H1 (cell line): ENCODE measurements at regions not wholly inside any gene's neighbourhood (a gene's known extent, or its start where the extent isn't known, plus 50 kb on each side); places are given as distances from the start of the nearest gene placed in this dataset.

Experiments used
- CTCF ChIA-PET: fragments of 300-600 bp; sonication (Branson Sonifier 250); formaldehyde crosslinking; loops from one replicate; lab custom pipeline; 2021; ENCODE audit not compliant: partially characterized antibody; lab: Charles Lee
- POLR2A ChIA-PET: fragments of 300-600 bp; sonication (Branson Sonifier 250); formaldehyde crosslinking; loops from one replicate; lab custom pipeline; 2021; ENCODE audit warnings: inconsistent platforms; ENCODE audit not compliant: partially characterized antibody; lab: Charles Lee
- DNase-seq, 2 experiments: peaks; one replicate each; pipeline versions ENCODE4 v3.0.0 to v3.0.0-alpha.2; 2010 to 2022; ENCODE audit warnings: low spot score in 2 of 2, low read depth in 1 of 2, mixed read lengths in 1 of 2
- FAIRE-seq: peaks from 2 replicates; lab custom pipeline; 2011; peaks lifted over from hg19 to GRCh38; lab: Jason Lieb, UNC
- H2AFZ ChIP-seq: 2 replicates; pipeline ENCODE4 v1.8.1; 2012; ENCODE audit warnings: low read length, inconsistent platforms
- H2AK5ac ChIP-seq: 2 replicates; pipeline ENCODE4 v1.6.1; 2013; ENCODE audit warnings: low read depth, low read length
- H2BK120ac ChIP-seq: replicated peaks from 2 replicates; pipeline ENCODE3; 2013; ENCODE audit warnings: low read depth, low read length, inconsistent platforms
- H2BK12ac ChIP-seq: 2 replicates; pipeline ENCODE4 v1.6.1; 2013; ENCODE audit warnings: low read depth, low read length
- H2BK15ac ChIP-seq: 2 replicates; pipeline ENCODE4 v1.6.1; 2013; ENCODE audit warnings: low read length
- H2BK20ac ChIP-seq: 2 replicates; pipeline ENCODE4 v1.6.1; 2013; ENCODE audit warnings: low read length
- H2BK5ac ChIP-seq: 2 replicates; pipeline ENCODE4 v1.6.1; 2013; ENCODE audit warnings: low read depth, low read length
- H3K14ac ChIP-seq: 2 replicates; pipeline ENCODE4 v1.6.1; 2013; ENCODE audit warnings: inconsistent platforms; ENCODE audit not compliant: insufficient read length
- H3K18ac ChIP-seq: 2 replicates; pipeline ENCODE4 v1.6.1; 2013; ENCODE audit warnings: low read length; ENCODE audit errors: extremely low read depth
- H3K23ac ChIP-seq: 2 replicates; pipeline ENCODE4 v1.6.1; 2013; ENCODE audit warnings: inconsistent platforms; ENCODE audit not compliant: insufficient read length
- H3K23me2 ChIP-seq: 2 replicates; pipeline ENCODE4 v1.6.1; 2013; ENCODE audit warnings: low read depth, low read length
- H3K27ac ChIP-seq: 2 replicates; pipeline ENCODE4 v1.6.1; 2011; ENCODE audit warnings: low read depth, low read length, inconsistent platforms
- H3K27me3 ChIP-seq, 4 experiments: replicated peaks in 1 of 4; 1 replicate in 1 of 4; 2 replicates in 3 of 4; pipeline versions ENCODE4 v1.6.1 to v1.8.1; 2011 to 2013; ENCODE audit warnings: low read length in 3 of 4, mild to moderate bottlenecking in 3 of 4, inconsistent platforms in 2 of 4, mixed read lengths in 2 of 4, moderate library complexity in 1 of 4; ENCODE audit not compliant: control insufficient read depth in 3 of 4, insufficient read depth in 3 of 4; ENCODE audit errors: extremely low read depth in 1 of 4
- H3K36me3 ChIP-seq, 4 experiments: 2 replicates each; pipeline versions ENCODE4 v1.6.1 to v1.8.1; 2011 to 2013; ENCODE audit warnings: mild to moderate bottlenecking in 4 of 4, low read length in 3 of 4, moderate library complexity in 2 of 4, control low read depth in 1 of 4, inconsistent platforms in 1 of 4; ENCODE audit not compliant: insufficient read depth in 4 of 4, control insufficient read depth in 2 of 4
- H3K4ac ChIP-seq: replicated peaks from 2 replicates; pipeline ENCODE3; 2013; ENCODE audit warnings: low read length, low read depth, mixed read lengths, inconsistent platforms; ENCODE audit not compliant: insufficient read length
- H3K4me1 ChIP-seq, 4 experiments: replicated peaks in 1 of 4; 1 replicate in 1 of 4; 2 replicates in 3 of 4; pipeline versions ENCODE4 v1.6.1 to v1.8.1; 2011 to 2013; ENCODE audit warnings: low read length in 3 of 4, inconsistent platforms in 2 of 4, mixed read lengths in 1 of 4; ENCODE audit not compliant: insufficient read depth in 4 of 4, control insufficient read depth in 3 of 4
- H3K4me2 ChIP-seq, 2 experiments: 2 replicates each; pipeline versions ENCODE4 v1.6.1 to v1.8.1; 2011 to 2013; ENCODE audit warnings: low read depth in 2 of 2, low read length in 2 of 2, control low read depth in 1 of 2, inconsistent platforms in 1 of 2, mild to moderate bottlenecking in 1 of 2; ENCODE audit not compliant: insufficient read depth in 1 of 2
- H3K4me3 ChIP-seq, 4 experiments: fragments of 200-600, 300-600 bp in 1 of 4; sonication (generic), shearing (Covaris generic), sonication (Bioruptor Twin) in 1 of 4; 2 replicates each; pipeline versions ENCODE4 v1.5.1 to v1.8.1; 2011 to 2016; ENCODE audit warnings: low read length in 4 of 4, low read depth in 3 of 4, control low read depth in 2 of 4, inconsistent platforms in 2 of 4, mild to moderate bottlenecking in 2 of 4, mixed read lengths in 1 of 4, moderate library complexity in 1 of 4; ENCODE audit not compliant: insufficient read depth in 2 of 4; ENCODE audit errors: extremely low read depth in 1 of 4
- H3K56ac ChIP-seq: replicated peaks from 2 replicates; pipeline ENCODE3; 2013; ENCODE audit warnings: low read depth, mild to moderate bottlenecking, mixed read lengths, low read length, inconsistent platforms; ENCODE audit not compliant: insufficient read length
- H3K79me1 ChIP-seq: 2 replicates; pipeline ENCODE4 v1.6.1; 2013; ENCODE audit warnings: low read depth, low read length, control low read depth
- H3K79me2 ChIP-seq, 2 experiments: 2 replicates each; pipeline versions ENCODE4 v1.6.1 to v1.8.1; 2012 to 2013; ENCODE audit warnings: low read length in 2 of 2, mild to moderate bottlenecking in 2 of 2, inconsistent platforms in 1 of 2; ENCODE audit not compliant: insufficient read depth in 2 of 2, control insufficient read depth in 1 of 2
- H3K9ac ChIP-seq, 4 experiments: replicated peaks in 1 of 4; 1 replicate in 1 of 4; 2 replicates in 3 of 4; pipeline versions ENCODE4 v1.6.1 to v1.8.1; 2011 to 2013; ENCODE audit warnings: low read depth in 3 of 4, low read length in 3 of 4, control low read depth in 2 of 4, mild to moderate bottlenecking in 2 of 4, moderate library complexity in 2 of 4, inconsistent platforms in 1 of 4; ENCODE audit errors: extremely low read depth in 1 of 4
- H3K9me3 ChIP-seq, 2 experiments: 2 replicates each; pipeline versions ENCODE4 v1.6.1 to v1.8.1; 2012 to 2013; ENCODE audit warnings: mild to moderate bottlenecking in 2 of 2, moderate library complexity in 2 of 2, control low read depth in 1 of 2, inconsistent platforms in 1 of 2, low read depth in 1 of 2, low read length in 1 of 2, mixed read lengths in 1 of 2; ENCODE audit not compliant: insufficient read depth in 2 of 2
- H4K20me1 ChIP-seq, 2 experiments: replicated peaks in 1 of 2; 2 replicates each; pipeline versions ENCODE3 to v1.8.1; 2011 to 2013; ENCODE audit warnings: inconsistent platforms in 2 of 2, low read length in 2 of 2, mild to moderate bottlenecking in 1 of 2; ENCODE audit not compliant: insufficient read depth in 2 of 2, control insufficient read depth in 1 of 2
- H4K5ac ChIP-seq: 2 replicates; pipeline ENCODE4 v1.6.1; 2013; ENCODE audit warnings: low read length, low read depth, mixed read lengths, inconsistent platforms; ENCODE audit not compliant: insufficient read length
- H4K8ac ChIP-seq: 2 replicates; pipeline ENCODE4 v1.8.0; 2013; ENCODE audit warnings: mild to moderate bottlenecking, moderate library complexity, low read length, inconsistent platforms; ENCODE audit not compliant: insufficient read depth; ENCODE audit errors: extremely low read depth
- H4K91ac ChIP-seq: replicated peaks from 2 replicates; pipeline ENCODE3; 2013; ENCODE audit warnings: low read length, mixed read lengths, inconsistent platforms; ENCODE audit not compliant: insufficient read length
- BACH1 ChIP-seq: IDR thresholded peaks from 2 replicates; pipeline ENCODE4 v1.6.1; 2012; ENCODE audit warnings: low read length, improper control_type of control experiment
- BRCA1 ChIP-seq: IDR thresholded peaks from 2 replicates; pipeline ENCODE4 v1.6.1; 2012; ENCODE audit warnings: low read depth, low read length, improper control_type of control experiment
- EP300 ChIP-seq, 2 experiments: IDR thresholded peaks; 1 replicate in 1 of 2; 2 replicates in 1 of 2; pipeline ENCODE4 v1.6.1; 2011 to 2012; ENCODE audit warnings: low read depth in 2 of 2, low read length in 2 of 2, mild to moderate bottlenecking in 2 of 2, borderline replicate concordance in 1 of 2, inconsistent platforms in 1 of 2, moderate library complexity in 1 of 2
- GABPA ChIP-seq: IDR thresholded peaks from 2 replicates; pipeline ENCODE4 v1.6.1; 2011; ENCODE audit warnings: mild to moderate bottlenecking, low read length, moderate library complexity, borderline replicate concordance; ENCODE audit not compliant: insufficient read depth
- JUN ChIP-seq: IDR thresholded peaks from 2 replicates; pipeline ENCODE4 v1.6.1; 2011; ENCODE audit warnings: low read depth, mild to moderate bottlenecking, improper control_type of control experiment, low read length
- KDM5A ChIP-seq: fragments of 200-600 bp; IDR thresholded peaks from 2 replicates; pipeline ENCODE4 v1.7.1; 2012; ENCODE audit warnings: mild to moderate bottlenecking, low read length, inconsistent platforms, mixed read lengths
- MAFK ChIP-seq: IDR thresholded peaks from 2 replicates; pipeline ENCODE4 v1.6.1; 2012; ENCODE audit warnings: low read depth, mild to moderate bottlenecking, improper control_type of control experiment, low read length
- RAD21 ChIP-seq, 2 experiments: IDR thresholded peaks in 1 of 2; conservative IDR thresholded peaks in 1 of 2; 2 replicates each; pipeline ENCODE4 v1.6.1; 2011; ENCODE audit warnings: low read depth in 2 of 2, low read length in 2 of 2, improper control_type of control experiment in 1 of 2, inconsistent platforms in 1 of 2, mild to moderate bottlenecking in 1 of 2, moderate library complexity in 1 of 2
- SUZ12 ChIP-seq: fragments of 200-600 bp; sonication (generic); IDR thresholded peaks from 2 replicates; pipeline ENCODE4 v1.6.1; 2012; ENCODE audit warnings: mild to moderate bottlenecking, inconsistent platforms, low read length, moderate library complexity, mixed read lengths
- WGBS, 2 experiments: shearing (Covaris generic) in 1 of 2; methylation state at CpG; one replicate each; pipeline versions ENCODE4 v1.1.6 to v1.1.7; 2013 to 2015; ENCODE audit warnings: low lambda C conversion rate in 2 of 2, mixed read lengths in 2 of 2, inconsistent platforms in 1 of 2, low coverage in 1 of 2, missing lambda C conversion rate in 1 of 2; ENCODE audit not compliant: insufficient replicate concordance in 2 of 2, insufficient coverage in 1 of 2, insufficient read length in 1 of 2; ENCODE audit errors: extremely low coverage in 1 of 2, missing lambda C conversion rate in 1 of 2; 5-methylcytosine and 5-hydroxymethylcytosine counted together
- TF ChIP-seq, protein P1 (sequence below): IDR thresholded peaks from 2 replicates; pipeline ENCODE4 v1.6.1; 2012; ENCODE audit warnings: low read length, inconsistent platforms

DNA sequence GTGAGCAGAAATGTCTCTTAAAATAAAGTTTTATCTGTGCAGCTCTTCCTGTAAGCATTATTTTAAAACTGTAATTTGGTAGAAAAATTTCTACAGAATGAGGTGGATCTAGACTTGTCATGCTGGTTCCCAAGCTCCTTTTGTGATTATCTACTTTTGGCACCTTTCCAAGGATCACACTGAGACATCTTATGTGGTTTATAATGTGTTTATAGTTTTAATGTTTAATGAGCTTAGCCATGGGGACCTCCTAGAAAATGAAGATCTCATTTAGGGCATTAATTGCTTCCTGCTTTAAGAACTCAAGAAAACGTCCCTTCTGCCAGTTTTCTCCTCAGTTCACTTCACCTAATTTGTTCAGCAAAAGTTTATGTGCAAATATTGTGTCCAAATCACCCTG lies 468.4 kb downstream of the SUCLG1 start:
- FAIRE-seq (no peak), DNase-seq (no peak)
- H4K91ac ChIP-seq: no peak overlapping the region
- no peak overlapping the region for H3K4ac ChIP-seq
- no peak overlapping the region for H3K14ac ChIP-seq
- H2BK15ac ChIP-seq: no peak overlapping the region
- H2BK5ac ChIP-seq: no peak overlapping the region
- H4K20me1 ChIP-seq: no peaks in the 10 kb centered on the region
- no peaks in the 10 kb centered on the region for H3K23me2 ChIP-seq
- no peaks in the 10 kb centered on the region for H3K27me3 ChIP-seq
- H3K4me2 ChIP-seq: no peak overlapping the region
- H2BK20ac ChIP-seq: no peak overlapping the region
- no peak overlapping the region for H3K56ac ChIP-seq
- H3K27ac ChIP-seq: no peak overlapping the region
- no peak overlapping the region for H2BK12ac ChIP-seq
- peaks cover 0 to 2% (median 0%) of the 10 kb centered on the region in 4 experiments; a peak in 1 of 7 replicates for H3K4me1 ChIP-seq
- ChIA-PET POLR2A (no interaction called here), CTCF (interaction anchor here (1.0 kb wide), 1 partner anchor 20 kb away, joined by 4 read pairs; no protein-coding TSS in a partner anchor)
- H3K18ac ChIP-seq: no peak overlapping the region
- TF ChIP-seq BRCA1 (no peak), MAFK (no peak), EP300 (IDR thresholded peaks at IDR 0.05; ENCODE audit: borderline replicate concordance in 1 of 2, low read depth in 2 of 2, low read length in 2 of 2) (no peak), RAD21 (IDR thresholded peaks at IDR 0.05 in 1 of 2, conservative IDR thresholded peaks at IDR 0.05 in 1 of 2; ENCODE audit: low read depth in 2 of 2, low read length in 2 of 2) (no peak), JUN (no peak), KDM5A (no peak), SUZ12 (no peak), GABPA (no peak), BACH1 (no peak)
- TF ChIP-seq, protein P1, sequence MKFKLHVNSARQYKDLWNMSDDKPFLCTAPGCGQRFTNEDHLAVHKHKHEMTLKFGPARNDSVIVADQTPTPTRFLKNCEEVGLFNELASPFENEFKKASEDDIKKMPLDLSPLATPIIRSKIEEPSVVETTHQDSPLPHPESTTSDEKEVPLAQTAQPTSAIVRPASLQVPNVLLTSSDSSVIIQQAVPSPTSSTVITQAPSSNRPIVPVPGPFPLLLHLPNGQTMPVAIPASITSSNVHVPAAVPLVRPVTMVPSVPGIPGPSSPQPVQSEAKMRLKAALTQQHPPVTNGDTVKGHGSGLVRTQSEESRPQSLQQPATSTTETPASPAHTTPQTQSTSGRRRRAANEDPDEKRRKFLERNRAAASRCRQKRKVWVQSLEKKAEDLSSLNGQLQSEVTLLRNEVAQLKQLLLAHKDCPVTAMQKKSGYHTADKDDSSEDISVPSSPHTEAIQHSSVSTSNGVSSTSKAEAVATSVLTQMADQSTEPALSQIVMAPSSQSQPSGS: no peak
- H3K36me3 ChIP-seq: no peaks in the 10 kb centered on the region
- H3K9me3 ChIP-seq: peaks cover 0 to 3% of the 10 kb centered on the region in 2 experiments; a peak in 1 of 4 replicates
- no peak overlapping the region for H3K23ac ChIP-seq
- WGBS, 2 experiments: 89% methylated on average over 1 of the region's 1 CpG; no CpG with 5 or more reads in 1 of the 2 experiments
- H2AK5ac ChIP-seq: no peak overlapping the region
- H3K4me3 ChIP-seq: no peak overlapping the region
- no peak overlapping the region for H4K5ac ChIP-seq
- H4K8ac ChIP-seq: no peak overlapping the region
- H2AFZ ChIP-seq: no peak overlapping the region
- no peak overlapping the region for H2BK120ac ChIP-seq
- no peak overlapping the region for H3K9ac ChIP-seq
- no peaks in the 10 kb centered on the region for H3K79me1 ChIP-seq
- no peaks in the 10 kb centered on the region for H3K79me2 ChIP-seq
